Activated effector memory CD4-positive, alpha-beta T cell treated with anti-CD3 and anti-CD28 coated beads, Interleukin-2, amount 50 U/mL, for 16 hours (primary cell): ENCODE measurements at regions not wholly inside any gene's neighbourhood (a gene's known extent, or its start where the extent isn't known, plus 50 kb on each side); places are given as distances from the start of the nearest gene placed in this dataset.
"Not testable (repeated sequence)": the region's sequence is repeated elsewhere in the genome, so short reads cannot be mapped to it uniquely, and the experiment has no call there.

Source experiments
- DNase-seq: peaks from one replicate; pipeline ENCODE4 v3.0.0-alpha.2; 2020

- DNase-seq: no peak
Observed at GRCh38 chr2:8312861-8313830, 368.7 kb upstream of the ID2 start.

DNA sequence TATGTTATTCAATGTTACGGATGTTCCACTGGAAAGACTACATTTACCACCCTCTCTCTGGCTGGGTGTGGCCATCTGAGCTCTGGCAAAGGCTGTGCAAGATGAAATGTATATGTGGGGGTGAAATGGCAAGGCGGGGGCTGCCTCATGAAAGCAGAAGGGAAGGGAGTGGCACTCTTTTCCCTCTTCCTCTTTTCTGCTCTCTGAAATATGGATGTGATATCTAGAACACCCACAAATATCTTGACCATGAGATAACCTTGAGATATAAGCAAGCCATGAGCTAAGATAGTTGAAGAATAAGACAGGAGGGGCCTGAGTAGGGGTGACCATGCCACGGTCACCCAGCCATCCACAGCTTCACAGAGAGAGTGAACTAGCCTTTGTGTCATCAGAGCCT is 367.8 kb upstream of the ID2 start:
- no peak for DNase-seq

- DNase-seq: no peak
Observed at GRCh38 chr2:8315531-8316165, 366.2 kb upstream of the ID2 start.

DNA sequence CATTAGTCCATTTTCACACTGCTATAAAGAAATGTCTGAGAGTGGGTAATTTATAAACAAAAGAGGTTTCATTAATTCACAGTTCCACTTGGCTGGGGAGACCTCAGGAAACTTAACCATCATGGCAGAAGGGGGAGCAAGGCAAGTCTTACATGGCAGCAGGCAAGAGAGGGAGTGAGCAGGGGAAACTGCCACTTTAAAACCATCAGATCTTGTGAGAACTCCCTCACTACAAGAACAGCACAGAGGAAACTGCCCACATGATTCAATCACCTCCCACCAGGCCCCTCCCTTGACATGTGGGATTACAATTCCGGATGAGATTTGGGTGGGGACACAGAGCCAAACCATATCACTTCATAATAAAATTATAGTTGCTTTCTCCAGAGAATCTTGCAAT is 365.5 kb upstream of the ID2 start:
- DNase-seq: no peak

DNA sequence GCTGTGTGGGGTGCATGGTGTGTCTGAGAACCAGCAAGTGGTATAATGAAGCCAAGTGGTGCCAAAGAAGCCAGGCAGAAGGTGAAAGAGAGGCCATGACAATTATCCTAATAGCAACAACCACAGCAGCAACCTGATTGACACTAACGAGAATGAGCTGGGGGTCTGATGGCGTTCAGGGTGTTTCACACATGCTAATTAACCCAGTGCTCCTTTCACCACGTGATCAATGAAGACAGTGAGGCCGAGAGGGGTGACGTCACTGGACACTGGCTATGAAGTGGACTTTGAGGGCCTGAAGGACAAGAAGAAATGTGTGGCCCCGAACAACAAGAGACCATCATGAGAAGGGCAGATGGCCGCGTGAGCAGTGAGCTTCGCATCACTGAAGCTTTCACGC is 364.4 kb upstream of the ID2 start:
- no peak for DNase-seq

DNA sequence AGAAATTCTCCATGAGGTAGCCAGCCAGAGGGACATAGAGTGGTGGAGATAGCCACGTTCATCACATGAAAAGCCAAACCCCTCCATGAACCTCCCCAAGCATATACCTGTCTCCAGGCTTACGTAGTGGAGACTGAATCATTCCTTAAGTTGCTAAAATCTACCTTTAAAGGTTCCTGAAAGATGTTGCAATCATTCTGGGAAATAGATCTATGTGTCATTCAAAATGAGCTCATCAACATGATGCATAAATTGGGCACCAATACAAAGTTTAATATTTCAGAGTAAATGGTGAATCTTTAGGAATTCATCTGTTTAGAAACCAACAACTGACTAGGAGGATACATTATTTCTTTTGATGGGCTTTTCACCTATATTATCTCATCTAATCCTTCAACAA is 362.6 kb upstream of the ID2 start:
- DNase-seq: no peak

GRCh38 chr2:8320311-8321066 is 361.4 kb upstream of the ID2 start:
- DNase-seq: no peak

GRCh38 chr2:8322634-8323033 is 359.2 kb upstream of the ID2 start:
- no peak for DNase-seq

DNA sequence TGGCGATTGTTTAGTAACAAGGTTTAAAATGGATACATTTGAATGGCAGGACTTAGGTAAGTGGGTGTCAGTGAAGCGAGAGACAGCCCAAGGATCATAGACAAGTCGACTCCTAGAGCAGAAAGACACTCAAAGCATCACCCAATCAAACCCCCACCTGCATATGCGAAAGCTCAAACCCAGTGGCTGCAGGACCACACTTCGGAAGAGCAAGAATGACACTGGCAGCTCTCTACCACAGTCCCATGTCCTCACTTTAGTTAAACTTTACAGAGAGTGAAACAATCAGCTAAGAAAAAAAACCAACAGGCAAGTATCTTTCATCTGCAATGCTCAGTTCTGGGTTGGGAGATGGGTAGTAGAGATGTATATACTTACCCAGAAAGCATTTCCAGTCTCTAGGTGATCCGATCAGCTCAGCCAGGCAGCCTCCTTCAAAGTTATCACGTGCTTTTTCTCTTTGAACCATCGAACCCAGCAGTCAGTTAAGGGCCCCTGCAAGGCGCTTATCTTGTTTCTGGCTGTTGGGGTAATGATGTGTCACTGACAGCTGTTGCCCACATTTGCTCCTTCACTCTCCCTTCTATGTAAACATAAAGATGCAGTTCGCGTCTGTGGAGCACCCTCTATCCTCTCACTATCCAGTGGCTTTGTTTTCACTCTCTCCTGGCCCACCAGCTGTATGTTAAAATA is 357.5 kb upstream of the ID2 start:
- DNase-seq: no peak

GRCh38 chr2:8324901-8325300 is 357.0 kb upstream of the ID2 start:
- DNase-seq: no peak

DNA sequence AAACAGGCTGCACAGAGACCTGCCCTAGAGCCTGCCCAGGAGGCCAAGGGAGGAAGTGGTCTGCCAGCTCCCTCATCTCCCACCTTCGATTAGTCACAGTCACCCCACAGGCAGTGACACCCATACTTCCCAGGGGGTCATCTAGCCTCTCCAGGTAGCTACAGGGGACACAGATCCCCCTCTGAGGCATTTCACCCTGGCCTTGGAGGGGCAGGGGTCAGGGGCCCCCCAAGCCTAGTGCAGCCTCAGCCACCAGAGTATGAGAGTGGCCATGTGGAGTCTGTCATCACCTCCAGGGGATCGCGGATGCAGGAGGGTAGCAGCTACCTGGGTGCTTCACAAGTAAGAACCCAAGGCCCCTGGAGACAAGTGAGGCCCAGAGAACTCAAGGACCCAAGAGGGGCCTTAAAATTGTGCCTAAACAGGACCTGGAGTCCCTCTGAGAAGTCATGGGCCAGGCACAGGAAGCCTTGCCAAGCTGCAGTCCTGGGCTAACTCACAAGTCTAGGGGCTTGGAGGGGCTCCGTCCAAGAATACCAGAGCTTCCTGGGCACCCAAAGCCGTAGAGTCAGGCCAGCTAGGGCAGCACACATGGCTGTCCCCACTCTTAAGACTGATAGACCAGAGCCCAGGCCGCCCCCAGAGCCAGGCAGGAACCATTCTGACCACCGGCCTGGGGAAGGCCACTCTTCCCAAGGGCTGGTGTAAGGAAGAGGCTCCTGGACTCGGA is 354.3 kb upstream of the ID2 start:
- DNase-seq: no peak

DNA sequence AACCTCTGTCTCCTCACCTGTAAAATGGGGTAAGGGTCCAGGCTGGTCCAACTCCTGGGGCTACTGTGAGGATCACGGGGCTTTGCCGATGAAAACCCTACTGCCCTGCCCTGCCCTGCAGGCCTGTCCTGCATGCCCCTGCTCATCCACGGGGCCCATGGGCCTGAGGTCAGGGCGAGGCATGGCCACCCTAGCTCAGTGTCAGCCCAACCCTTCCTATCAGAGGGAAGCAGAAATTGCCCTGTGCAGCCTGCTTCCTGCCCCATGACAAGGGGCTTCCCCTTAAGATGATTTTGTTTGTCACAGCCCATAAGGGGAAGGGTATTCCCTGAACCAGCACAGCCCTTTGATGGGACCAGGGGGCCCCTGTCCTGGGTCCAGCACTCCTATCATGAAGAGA is 353.6 kb upstream of the ID2 start:
- DNase-seq: no peak

DNA sequence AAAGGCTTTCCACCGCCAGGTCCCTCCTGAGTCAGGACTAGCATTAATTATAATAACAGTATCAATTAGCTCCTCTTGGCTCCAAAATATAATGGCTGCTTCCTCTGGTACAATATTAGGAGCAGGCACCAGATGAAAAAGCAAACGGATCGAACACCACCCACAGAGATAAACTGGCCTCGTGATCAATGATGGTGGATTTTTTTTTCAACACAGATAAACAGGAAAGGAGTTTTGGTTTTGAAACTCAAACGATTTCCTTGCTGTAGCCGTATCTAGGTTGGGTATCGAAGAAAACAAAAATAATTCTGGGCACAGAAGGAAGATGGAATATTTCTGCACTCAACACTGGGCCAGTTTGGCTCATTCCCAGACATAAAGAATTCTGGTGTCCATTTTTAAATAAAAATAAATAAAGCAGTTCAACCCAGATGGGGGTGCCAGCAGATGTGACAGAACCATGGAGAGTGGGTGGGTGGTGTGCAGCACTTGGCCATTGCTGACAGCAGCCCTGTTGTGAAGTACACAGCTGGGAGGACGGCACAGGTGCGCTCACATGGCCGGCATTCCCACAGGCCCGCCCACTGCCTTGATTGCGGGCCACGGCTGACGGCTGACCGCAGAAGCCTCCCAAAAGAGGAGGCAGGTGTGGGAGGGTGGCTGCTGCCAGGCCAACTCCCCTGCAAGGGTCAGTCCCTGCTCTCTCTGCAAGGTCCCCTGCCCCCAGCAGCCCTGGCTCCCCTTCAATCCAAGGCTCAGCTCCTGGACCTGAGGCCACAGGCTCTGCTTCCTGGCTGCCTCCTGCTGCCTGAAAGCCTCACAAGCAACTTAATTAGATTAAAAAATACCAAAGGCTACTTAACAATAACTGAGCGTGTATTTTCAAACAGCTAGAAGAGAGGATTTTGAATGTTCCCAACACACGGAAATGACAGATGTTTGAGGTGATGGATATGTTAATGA is 351.9 kb upstream of the ID2 start:
- no peak for DNase-seq

DNA sequence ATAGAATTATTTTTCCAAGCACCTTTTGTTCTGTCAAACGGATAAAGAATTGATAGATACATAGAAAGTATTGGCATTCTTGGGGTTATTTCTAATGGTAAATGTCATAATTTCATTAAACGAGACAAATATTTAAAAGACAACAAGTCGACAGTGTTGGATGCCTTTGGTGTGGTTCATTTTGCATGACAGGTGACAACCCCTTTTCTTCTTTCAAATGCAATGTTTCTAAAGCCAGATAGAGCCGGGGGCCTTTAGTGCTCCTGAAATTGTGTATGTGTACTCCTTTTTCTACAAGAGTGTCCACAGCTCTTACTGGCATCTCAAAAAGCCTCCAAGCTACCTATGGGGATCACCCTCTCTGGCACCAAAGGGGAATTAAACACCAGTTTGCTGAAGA is 350.8 kb upstream of the ID2 start:
- DNase-seq: no peak

GRCh38 chr2:8332646-8333045 is 349.2 kb upstream of the ID2 start:
- no peak for DNase-seq

- no peak for DNase-seq
Observed at GRCh38 chr2:8333177-8333831, 348.6 kb upstream of the ID2 start.

- not testable (repeated sequence) for DNase-seq
Observed at GRCh38 chr2:8333832-8334187, 348.0 kb upstream of the ID2 start.

- no peak for DNase-seq
Observed at GRCh38 chr2:8334866-8335325, 347.0 kb upstream of the ID2 start.

DNA sequence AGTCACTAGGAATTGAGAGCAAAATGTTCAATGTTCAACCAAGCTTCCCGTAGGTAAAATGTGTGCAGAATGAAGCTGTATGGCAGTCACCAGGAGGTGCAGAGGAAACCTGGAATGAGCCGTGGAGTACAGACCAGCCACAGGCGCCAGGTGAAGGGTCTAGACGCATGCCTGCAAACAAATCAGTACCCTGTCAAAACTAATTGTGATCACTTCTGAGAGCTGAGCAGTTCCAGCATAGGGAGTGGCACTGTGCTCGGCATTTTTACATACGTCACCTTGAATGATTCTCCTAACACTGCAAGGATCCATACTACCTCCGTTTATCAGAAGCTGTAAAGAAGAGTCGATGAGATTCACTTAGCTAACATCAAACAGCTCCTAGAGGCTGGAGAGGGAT is 346.1 kb upstream of the ID2 start:
- DNase-seq: no peak

DNA sequence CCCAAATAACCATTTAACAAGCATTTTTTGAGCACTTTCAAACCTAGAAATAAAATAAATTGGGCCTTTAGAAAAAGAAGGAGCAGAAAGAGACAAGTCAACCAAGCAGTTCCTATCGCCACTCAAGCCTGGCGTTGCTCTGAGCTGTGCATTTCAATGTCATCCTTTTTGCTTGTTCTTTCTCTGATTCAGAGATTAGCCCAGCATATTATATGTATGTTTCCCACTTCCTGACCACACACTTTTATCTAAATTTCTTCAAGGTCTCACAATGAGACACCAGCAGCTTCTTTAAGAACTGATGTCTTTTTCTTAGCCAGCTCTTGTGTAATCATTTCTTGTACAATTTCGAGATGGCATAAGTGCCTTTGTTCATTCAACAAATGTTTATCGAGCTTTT is 344.5 kb upstream of the ID2 start:
- peak; percentile 67 for DNase-seq

- no peak for DNase-seq
Observed at GRCh38 chr2:8342407-8342806, 339.4 kb upstream of the ID2 start.
